ENCODE measurements at regions not wholly inside any gene's neighbourhood (a gene's known extent, or its start where the extent isn't known, plus 50 kb on each side); places are given as distances from the start of the nearest gene placed in this dataset.

DNA sequence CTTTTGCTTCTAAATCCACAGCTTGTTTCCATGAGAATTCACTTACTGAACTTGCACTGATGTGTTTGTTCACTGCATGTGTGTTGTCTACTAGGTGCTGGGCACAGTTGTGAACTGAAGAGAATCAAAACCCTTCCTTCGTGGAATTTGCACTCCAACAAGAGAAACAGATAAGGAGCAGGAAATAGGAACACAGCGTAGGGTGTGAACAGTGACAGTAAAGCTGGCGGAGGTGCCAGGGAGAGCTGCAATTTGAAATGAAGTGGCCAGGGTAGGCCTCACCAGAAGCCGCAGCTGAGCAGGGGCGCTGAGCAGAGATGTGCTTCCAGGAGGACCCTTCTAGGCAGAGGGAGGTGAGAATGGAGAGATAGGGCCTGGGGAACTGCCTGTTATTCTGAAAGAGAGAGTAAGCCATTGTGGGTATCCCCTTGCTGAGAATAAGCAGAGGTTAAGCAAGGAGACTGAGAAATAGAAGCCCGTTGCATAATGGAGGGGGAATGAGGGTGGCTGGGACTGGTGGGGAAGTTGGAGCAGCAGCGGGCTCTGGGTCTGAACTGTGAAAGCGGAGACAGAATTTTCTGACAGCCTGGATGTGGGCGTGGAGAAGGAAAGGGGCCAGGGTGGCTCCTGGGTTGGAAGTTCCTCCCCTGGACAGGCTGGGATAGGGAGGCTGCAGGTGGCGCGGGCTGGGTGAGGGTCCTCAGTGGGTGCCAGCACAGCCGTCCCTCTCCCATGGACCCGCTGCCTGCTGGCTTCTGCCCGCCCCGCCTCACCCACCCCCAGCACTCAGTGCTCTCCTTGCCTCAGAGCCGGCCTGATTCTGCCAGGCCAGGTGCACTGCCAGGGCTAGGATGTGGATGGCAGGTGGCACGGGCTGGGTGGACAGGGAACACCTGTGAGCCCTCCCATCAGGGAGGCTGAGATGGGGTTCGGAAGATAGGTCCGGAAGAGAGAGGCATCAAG is 114.7 kb upstream of the AFDN start:
- no peak overlapping the region for H3K4me3 ChIP-seq
- H3K4me1 ChIP-seq: no peaks in the 10 kb centered on the region
- no peak for DNase-seq (ENCODE audit: low spot score in 2 of 2)
- no peaks in the 10 kb centered on the region for H3K9me3 ChIP-seq
- TF ChIP-seq, protein P1, sequence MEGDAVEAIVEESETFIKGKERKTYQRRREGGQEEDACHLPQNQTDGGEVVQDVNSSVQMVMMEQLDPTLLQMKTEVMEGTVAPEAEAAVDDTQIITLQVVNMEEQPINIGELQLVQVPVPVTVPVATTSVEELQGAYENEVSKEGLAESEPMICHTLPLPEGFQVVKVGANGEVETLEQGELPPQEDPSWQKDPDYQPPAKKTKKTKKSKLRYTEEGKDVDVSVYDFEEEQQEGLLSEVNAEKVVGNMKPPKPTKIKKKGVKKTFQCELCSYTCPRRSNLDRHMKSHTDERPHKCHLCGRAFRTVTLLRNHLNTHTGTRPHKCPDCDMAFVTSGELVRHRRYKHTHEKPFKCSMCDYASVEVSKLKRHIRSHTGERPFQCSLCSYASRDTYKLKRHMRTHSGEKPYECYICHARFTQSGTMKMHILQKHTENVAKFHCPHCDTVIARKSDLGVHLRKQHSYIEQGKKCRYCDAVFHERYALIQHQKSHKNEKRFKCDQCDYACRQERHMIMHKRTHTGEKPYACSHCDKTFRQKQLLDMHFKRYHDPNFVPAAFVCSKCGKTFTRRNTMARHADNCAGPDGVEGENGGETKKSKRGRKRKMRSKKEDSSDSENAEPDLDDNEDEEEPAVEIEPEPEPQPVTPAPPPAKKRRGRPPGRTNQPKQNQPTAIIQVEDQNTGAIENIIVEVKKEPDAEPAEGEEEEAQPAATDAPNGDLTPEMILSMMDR (IDR thresholded peaks at IDR 0.05): no peak
- no peak overlapping the region for H3K27ac ChIP-seq
- intact Hi-C loops (cut with DNase I): no loop called here
- H3K36me3 ChIP-seq: no peaks in the 10 kb centered on the region
- H3K27me3 ChIP-seq: no peaks in the 10 kb centered on the region

DNA sequence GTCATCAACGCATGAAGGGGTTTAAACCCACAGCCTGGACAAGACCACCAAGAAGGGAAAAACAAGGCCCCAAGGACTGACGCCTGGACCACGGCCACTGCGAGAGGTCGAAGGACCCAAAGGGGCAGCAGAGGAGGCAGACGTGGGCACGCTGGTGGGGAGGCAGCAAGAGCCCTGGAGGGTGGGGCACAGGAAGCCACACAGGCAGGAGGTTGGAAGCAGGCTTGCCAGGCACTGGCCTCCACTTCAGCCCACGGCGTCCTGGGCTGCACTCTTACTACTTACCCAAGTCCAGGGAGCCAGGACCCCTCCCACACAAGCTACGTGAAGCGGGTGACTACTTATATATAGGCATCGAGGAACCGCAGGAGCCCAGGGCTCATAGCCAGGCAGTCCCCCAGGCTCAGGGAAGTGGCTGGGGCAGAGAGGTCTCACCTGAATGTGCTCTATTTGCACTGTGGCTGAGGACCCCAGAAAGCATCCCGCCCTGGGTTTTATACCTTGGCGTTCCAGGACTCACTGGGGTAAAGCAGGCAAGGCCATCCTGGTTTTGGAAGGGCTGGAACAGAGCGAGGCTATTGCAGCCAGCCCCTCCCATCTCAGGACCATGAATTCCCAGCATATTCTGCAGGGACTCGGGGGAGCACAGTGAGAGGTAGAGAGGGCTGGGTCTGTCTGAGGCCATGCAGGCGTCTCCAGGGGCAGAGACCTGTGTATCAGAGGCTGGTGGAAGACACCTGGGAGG is 113.8 kb upstream of the AFDN start:
- H3K9me3 ChIP-seq: no peaks in the 10 kb centered on the region
- intact Hi-C loops (cut with DNase I): no loop called here
- no peak for DNase-seq (ENCODE audit: low spot score in 2 of 2)
- H3K4me1 ChIP-seq: no peaks in the 10 kb centered on the region
- H3K27ac ChIP-seq: no peak overlapping the region
- H3K4me3 ChIP-seq: no peak overlapping the region
- H3K36me3 ChIP-seq: no peaks in the 10 kb centered on the region
- H3K27me3 ChIP-seq: no peaks in the 10 kb centered on the region
- TF ChIP-seq, protein P1 (IDR thresholded peaks at IDR 0.05): no peak

DNA sequence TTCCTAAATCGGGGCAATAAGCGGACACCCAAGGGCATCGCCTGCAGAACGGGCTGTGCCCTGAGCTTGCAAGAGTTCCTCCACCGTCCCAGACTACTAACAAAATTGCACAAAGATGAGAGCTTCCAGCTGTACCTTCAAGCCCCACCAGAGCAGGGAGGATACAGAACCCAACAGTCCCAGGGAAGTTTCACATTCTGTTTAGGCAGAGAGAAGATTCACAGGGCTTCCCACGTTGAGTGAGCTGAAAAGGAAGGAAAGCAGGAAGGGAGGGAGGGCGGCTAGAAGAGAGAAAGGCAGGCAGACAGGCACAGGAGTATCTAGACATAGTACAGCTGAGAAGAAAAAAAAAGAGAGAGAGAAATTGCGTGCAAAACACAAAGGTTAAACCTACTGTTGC is 112.6 kb upstream of the AFDN start:
- Histone ChIP-seq H3K9me3 (no peaks in the 10 kb centered on the region), H3K4me1 (no peaks in the 10 kb centered on the region), H3K4me3 (no peak overlapping the region), H3K27ac (no peak overlapping the region), H3K27me3 (no peaks in the 10 kb centered on the region), H3K36me3 (no peaks in the 10 kb centered on the region)
- no peak for DNase-seq (ENCODE audit: low spot score in 2 of 2)
- TF ChIP-seq, protein P1 (IDR thresholded peaks at IDR 0.05): no peak
- intact Hi-C loops (cut with DNase I): no loop called here

DNA sequence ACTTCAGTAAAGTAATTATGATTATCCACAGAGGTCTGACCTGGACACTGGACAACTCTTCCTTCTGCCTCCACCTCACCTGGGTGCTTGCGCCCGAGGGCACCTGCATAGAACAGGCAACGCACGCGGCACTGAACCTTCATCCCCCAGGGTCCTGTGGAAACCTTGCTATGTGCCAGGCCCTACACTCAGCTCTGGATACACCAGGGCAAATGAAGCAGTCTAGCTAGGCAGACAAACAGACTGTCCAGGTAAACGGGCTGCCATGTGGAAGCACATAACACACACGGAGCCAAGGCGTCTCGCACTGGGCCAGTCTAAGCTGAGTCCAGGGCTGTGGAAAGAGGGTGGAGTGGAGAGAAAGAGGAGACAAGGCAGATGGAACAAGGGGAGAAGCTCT is 109.3 kb upstream of the AFDN start:
- intact Hi-C loops (cut with DNase I): no loop called here
- no peak for DNase-seq (ENCODE audit: low spot score in 2 of 2)
- TF ChIP-seq, protein P1 (IDR thresholded peaks at IDR 0.05): no peak
- no peak overlapping the region for H3K4me3 ChIP-seq
- H3K4me1 ChIP-seq: no peaks in the 10 kb centered on the region
- no peak overlapping the region for H3K27ac ChIP-seq
- H3K27me3 ChIP-seq: no peaks in the 10 kb centered on the region
- H3K9me3 ChIP-seq: no peaks in the 10 kb centered on the region
- no peaks in the 10 kb centered on the region for H3K36me3 ChIP-seq

GRCh38 chr6:167717867-167718266 is 108.8 kb upstream of the AFDN start:
- no peak for DNase-seq (ENCODE audit: low spot score in 2 of 2)
- no peak overlapping the region for H3K27ac ChIP-seq
- H3K9me3 ChIP-seq: no peaks in the 10 kb centered on the region
- intact Hi-C loops (cut with DNase I): no loop called here
- no peaks in the 10 kb centered on the region for H3K4me1 ChIP-seq
- TF ChIP-seq, protein P1 (IDR thresholded peaks at IDR 0.05): no peak
- H3K27me3 ChIP-seq: no peaks in the 10 kb centered on the region
- no peaks in the 10 kb centered on the region for H3K36me3 ChIP-seq
- H3K4me3 ChIP-seq: no peak overlapping the region

Data from ascending aorta (tissue), 2 donors.